Loucy (cell line): ENCODE measurements at regions not wholly inside any gene's neighbourhood (a gene's known extent, or its start where the extent isn't known, plus 50 kb on each side); places are given as distances from the start of the nearest gene placed in this dataset.

Experiments
- H2AFZ ChIP-seq: fragments of 200-600 bp; sonication (generic); 2 replicates; pipeline ENCODE4 v1.6.0; 2016; ENCODE audit warnings: antibody characterized with exemption, mild to moderate bottlenecking, low read length, moderate library complexity
- H3F3A ChIP-seq: fragments of 200-600 bp; 2 replicates; pipeline ENCODE4 v1.6.0; 2016; ENCODE audit warnings: antibody characterized with exemption, low read depth, mild to moderate bottlenecking
- H3K27me3 ChIP-seq: fragments of 200-600 bp; sonication (generic); 2 replicates; pipeline ENCODE4 v1.6.1; 2014; ENCODE audit warnings: low read length, mild to moderate bottlenecking; ENCODE audit not compliant: insufficient read depth, poor library complexity, severe bottlenecking
- H3K36me3 ChIP-seq: fragments of 200-600 bp; sonication (generic); 2 replicates; pipeline ENCODE4 v1.6.1; 2016; ENCODE audit warnings: low read length; ENCODE audit not compliant: insufficient read depth
- H3K4me1 ChIP-seq: fragments of 200-600 bp; sonication (generic); 2 replicates; pipeline ENCODE4 v1.5.1; 2014; ENCODE audit warnings: low read length, mild to moderate bottlenecking; ENCODE audit not compliant: insufficient read depth, poor library complexity, severe bottlenecking
- H3K4me2 ChIP-seq: fragments of 200-600 bp; sonication (generic); 2 replicates; pipeline ENCODE4 v1.6.0; 2014; ENCODE audit warnings: antibody characterized with exemption, low read length, low read depth, mild to moderate bottlenecking; ENCODE audit not compliant: poor library complexity, severe bottlenecking
- H3K4me3 ChIP-seq: fragments of 200-600 bp; sonication (generic); 2 replicates; pipeline ENCODE4 v1.5.1; 2014; ENCODE audit warnings: low read length, mild to moderate bottlenecking, mixed read lengths; ENCODE audit not compliant: poor library complexity, severe bottlenecking
- H3K79me2 ChIP-seq: fragments of 200-600 bp; sonication (generic); 2 replicates; pipeline ENCODE4 v1.6.1; 2014; ENCODE audit warnings: low read length; ENCODE audit not compliant: insufficient read depth
- H3K9ac ChIP-seq: fragments of 200-600 bp; sonication (generic); 2 replicates; pipeline ENCODE4 v1.6.0; 2014; ENCODE audit warnings: mild to moderate bottlenecking, low read depth, low read length, moderate library complexity; ENCODE audit not compliant: poor library complexity, severe bottlenecking
- H3K9me2 ChIP-seq: fragments of 200-600 bp; sonication (generic); replicated peaks from 2 replicates; pipeline ENCODE4 v1.6.1; 2016; ENCODE audit warnings: low read depth, low read length, mixed read lengths
- H3K9me3 ChIP-seq: fragments of 200-600 bp; sonication (generic); 2 replicates; pipeline ENCODE4 v1.6.1; 2014; ENCODE audit warnings: mild to moderate bottlenecking, antibody characterized with exemption, low read length, low read depth; ENCODE audit not compliant: insufficient read depth
- H4K20me1 ChIP-seq: fragments of 200-600 bp; sonication (generic); 2 replicates; pipeline ENCODE4 v1.6.0; 2014; ENCODE audit warnings: antibody characterized with exemption, low read length, mild to moderate bottlenecking; ENCODE audit not compliant: insufficient read depth, poor library complexity, severe bottlenecking
- EZH2phosphoT487 ChIP-seq: fragments of 200-600 bp; IDR thresholded peaks from 2 replicates; pipeline ENCODE4 v1.6.1; 2018; ENCODE audit warnings: antibody characterized with exemption, mild to moderate bottlenecking, moderate library complexity, borderline replicate concordance
- TF ChIP-seq, protein P1 (sequence below): fragments of 200-600 bp; sonication (generic); conservative IDR thresholded peaks from 2 replicates; pipeline ENCODE4 v1.5.1; 2014; ENCODE audit warnings: mild to moderate bottlenecking, antibody characterized with exemption, low read length

DNA sequence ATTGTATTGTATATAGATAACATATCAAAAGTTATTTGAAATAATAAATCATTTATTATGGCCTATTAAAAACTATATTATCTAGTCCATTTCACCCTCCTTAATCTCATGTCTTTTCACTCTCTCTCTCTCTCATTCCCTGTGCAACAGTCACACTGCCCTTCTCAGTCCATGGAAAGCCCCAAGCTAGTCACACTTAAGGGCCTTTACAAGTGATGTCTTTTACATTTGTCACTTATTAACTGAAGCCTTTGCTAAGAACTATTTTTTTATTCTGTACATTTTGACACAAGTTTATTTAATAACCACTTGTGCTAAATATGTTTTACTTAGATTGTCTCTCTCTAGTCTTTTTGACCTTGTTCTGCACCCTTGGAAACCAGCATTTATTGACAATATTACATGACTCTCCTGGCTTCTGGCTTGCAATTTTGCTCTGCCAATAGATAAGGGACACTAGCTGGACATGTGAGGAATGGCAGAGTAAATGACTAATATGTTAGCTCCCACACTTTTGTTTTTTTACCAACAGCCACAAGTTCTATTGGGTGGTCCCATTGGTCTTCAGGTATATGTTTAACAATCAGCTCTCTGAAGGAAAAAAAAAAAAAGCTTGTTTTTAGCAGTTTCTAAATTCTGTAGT lies 706.8 kb upstream of the POT1 start:
- H3F3A ChIP-seq: no peaks in the 10 kb centered on the region
- no peak overlapping the region for H3K4me2 ChIP-seq
- no peak overlapping the region for H3K4me3 ChIP-seq
- no peak overlapping the region for H2AFZ ChIP-seq
- H3K9me2 ChIP-seq: no peaks in the 10 kb centered on the region
- H4K20me1 ChIP-seq: no peaks in the 10 kb centered on the region
- H3K27me3 ChIP-seq: no peaks in the 10 kb centered on the region
- no peak for TF ChIP-seq EZH2phosphoT487
- TF ChIP-seq, protein P1, sequence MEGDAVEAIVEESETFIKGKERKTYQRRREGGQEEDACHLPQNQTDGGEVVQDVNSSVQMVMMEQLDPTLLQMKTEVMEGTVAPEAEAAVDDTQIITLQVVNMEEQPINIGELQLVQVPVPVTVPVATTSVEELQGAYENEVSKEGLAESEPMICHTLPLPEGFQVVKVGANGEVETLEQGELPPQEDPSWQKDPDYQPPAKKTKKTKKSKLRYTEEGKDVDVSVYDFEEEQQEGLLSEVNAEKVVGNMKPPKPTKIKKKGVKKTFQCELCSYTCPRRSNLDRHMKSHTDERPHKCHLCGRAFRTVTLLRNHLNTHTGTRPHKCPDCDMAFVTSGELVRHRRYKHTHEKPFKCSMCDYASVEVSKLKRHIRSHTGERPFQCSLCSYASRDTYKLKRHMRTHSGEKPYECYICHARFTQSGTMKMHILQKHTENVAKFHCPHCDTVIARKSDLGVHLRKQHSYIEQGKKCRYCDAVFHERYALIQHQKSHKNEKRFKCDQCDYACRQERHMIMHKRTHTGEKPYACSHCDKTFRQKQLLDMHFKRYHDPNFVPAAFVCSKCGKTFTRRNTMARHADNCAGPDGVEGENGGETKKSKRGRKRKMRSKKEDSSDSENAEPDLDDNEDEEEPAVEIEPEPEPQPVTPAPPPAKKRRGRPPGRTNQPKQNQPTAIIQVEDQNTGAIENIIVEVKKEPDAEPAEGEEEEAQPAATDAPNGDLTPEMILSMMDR: no peak
- no peaks in the 10 kb centered on the region for H3K4me1 ChIP-seq
- no peaks in the 10 kb centered on the region for H3K9me3 ChIP-seq
- H3K36me3 ChIP-seq: no peaks in the 10 kb centered on the region
- no peak overlapping the region for H3K9ac ChIP-seq
- no peaks in the 10 kb centered on the region for H3K79me2 ChIP-seq

DNA sequence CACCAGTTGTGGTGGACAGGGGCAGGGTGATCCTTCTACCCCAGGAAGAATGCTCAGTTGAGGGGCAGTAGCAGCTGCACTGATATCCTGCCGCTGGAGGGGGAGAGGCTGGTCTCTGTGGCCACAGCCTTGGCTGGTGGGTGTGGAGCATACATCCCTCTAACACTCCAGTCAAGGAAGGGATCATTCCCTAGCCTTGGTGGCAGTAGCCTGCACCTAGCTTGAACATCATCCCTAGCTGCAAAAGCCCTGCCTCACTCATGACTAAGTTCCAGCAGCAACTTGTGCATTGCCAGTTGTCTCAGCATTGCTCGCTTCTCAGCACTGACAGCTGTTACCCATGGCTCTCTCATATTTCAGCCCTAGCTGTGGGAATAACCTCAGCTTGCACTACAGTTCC lies 688.9 kb upstream of the POT1 start:
- H3K36me3 ChIP-seq: no peaks in the 10 kb centered on the region
- no peaks in the 10 kb centered on the region for H3K27me3 ChIP-seq
- H3K4me1 ChIP-seq: no peaks in the 10 kb centered on the region
- no peak overlapping the region for H3K4me3 ChIP-seq
- H2AFZ ChIP-seq: no peak overlapping the region
- no peak overlapping the region for H3K4me2 ChIP-seq
- H4K20me1 ChIP-seq: no peaks in the 10 kb centered on the region
- no peaks in the 10 kb centered on the region for H3K9me2 ChIP-seq
- no peak overlapping the region for H3K9ac ChIP-seq
- no peaks in the 10 kb centered on the region for H3K79me2 ChIP-seq
- no peak for TF ChIP-seq EZH2phosphoT487
- TF ChIP-seq, protein P1: no peak
- no peaks in the 10 kb centered on the region for H3F3A ChIP-seq
- H3K9me3 ChIP-seq: no peaks in the 10 kb centered on the region

DNA sequence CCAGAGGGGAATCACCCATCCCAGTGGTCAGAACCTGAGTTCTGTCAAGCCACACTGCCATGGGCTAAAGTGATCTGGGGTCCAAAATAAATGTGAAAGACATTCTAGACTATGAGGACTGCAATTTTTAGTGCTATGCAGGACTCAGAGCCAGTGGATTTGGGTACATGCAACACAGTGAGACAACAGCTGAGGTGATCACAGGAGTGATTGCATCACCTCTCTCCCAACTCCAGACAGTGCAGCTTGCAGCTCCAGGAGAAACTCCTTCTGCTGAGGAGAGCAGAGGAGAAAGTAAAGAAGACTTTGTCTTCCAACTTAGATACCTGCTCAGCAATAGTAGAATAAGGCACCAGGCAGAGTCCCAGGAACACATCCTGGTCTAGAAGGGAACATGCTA lies 682.0 kb upstream of the POT1 start:
- Histone ChIP-seq H3K4me2 (no peak overlapping the region), H3K36me3 (no peaks in the 10 kb centered on the region), H3K4me3 (no peak overlapping the region), H3K4me1 (no peaks in the 10 kb centered on the region), H3K27me3 (no peaks in the 10 kb centered on the region), H4K20me1 (no peaks in the 10 kb centered on the region), H3K9ac (no peak overlapping the region), H3K79me2 (no peaks in the 10 kb centered on the region), H3K9me3 (no peaks in the 10 kb centered on the region), H2AFZ (no peak overlapping the region), H3F3A (no peaks in the 10 kb centered on the region), H3K9me2 (no peaks in the 10 kb centered on the region)
- TF ChIP-seq, protein P1: no peak
- no peak for TF ChIP-seq EZH2phosphoT487
